CD4-positive, CD25-positive, alpha-beta regulatory T cell (primary cell): ENCODE measurements at regions not wholly inside any gene's neighbourhood (a gene's known extent, or its start where the extent isn't known, plus 50 kb on each side); places are given as distances from the start of the nearest gene placed in this dataset.
A peak's percentile ranks its signal among the peaks of the same experiment; 100 is the strongest.

ENCODE experiments used
- ATAC-seq, 2 donors: fragments of 150-1000 bp; cut with Tn5 transposase; one replicate each; pipeline ENCODE4 v1.10.0; 2021; ENCODE audit warnings: low read depth in 2 of 2, moderate number of reproducible peaks in 2 of 2, moderate library complexity in 1 of 2
- DNase-seq, 3 donors: peaks; one replicate each; pipeline versions ENCODE4 v3.0.0 to v3.0.0-alpha.2; 2012 to 2022; ENCODE audit warnings: mixed read lengths in 1 of 3
- H3K27ac ChIP-seq: one replicate; pipeline ENCODE4 v1.7.0; 2013; ENCODE audit warnings: mild to moderate bottlenecking, low read length; ENCODE audit not compliant: insufficient read depth, poor library complexity, severe bottlenecking
- H3K27me3 ChIP-seq: one replicate; pipeline ENCODE4 v1.7.0; 2013; ENCODE audit warnings: low read length; ENCODE audit not compliant: control insufficient read depth, insufficient read depth
- H3K36me3 ChIP-seq: one replicate; pipeline ENCODE4 v1.7.0; 2013; ENCODE audit warnings: mild to moderate bottlenecking, low read length, moderate library complexity; ENCODE audit not compliant: control insufficient read depth, insufficient read depth
- H3K4me1 ChIP-seq: 2 replicates; pipeline ENCODE4 v1.7.0; 2013; ENCODE audit warnings: mild to moderate bottlenecking, low read length; ENCODE audit not compliant: insufficient read depth, control insufficient read depth, poor library complexity, severe bottlenecking
- H3K4me3 ChIP-seq: one replicate; pipeline ENCODE4 v1.7.0; 2013; ENCODE audit warnings: low read depth, mild to moderate bottlenecking, low read length, moderate library complexity
- H3K9me3 ChIP-seq, 2 experiments: 1 replicate in 1 of 2; 2 replicates in 1 of 2; pipeline ENCODE4 v1.7.0; 2013; ENCODE audit warnings: low read length in 2 of 2, mild to moderate bottlenecking in 1 of 2, moderate library complexity in 1 of 2; ENCODE audit not compliant: control insufficient read depth in 2 of 2
- H3K27ac Mint-ChIP-seq, 3 donors: one replicate each; pipeline ENCODE4 v1.8.0; 2020 to 2022; ENCODE audit warnings: mild to moderate bottlenecking in 3 of 3, mixed read lengths in 3 of 3, moderate library complexity in 2 of 3
- H3K27me3 Mint-ChIP-seq: one replicate; pipeline ENCODE4 v1.8.0; 2022; ENCODE audit warnings: mild to moderate bottlenecking, mixed read lengths
- H3K36me3 Mint-ChIP-seq: one replicate; pipeline ENCODE4 v1.8.0; 2020; ENCODE audit warnings: mixed read lengths
- H3K4me1 Mint-ChIP-seq, 4 donors: one replicate each; pipeline ENCODE4 v1.8.0; 2020 to 2022; ENCODE audit warnings: mixed read lengths in 4 of 4, mild to moderate bottlenecking in 1 of 4
- H3K4me3 Mint-ChIP-seq, 4 donors: one replicate each; pipeline ENCODE4 v1.8.0; 2020 to 2022; ENCODE audit warnings: mild to moderate bottlenecking in 4 of 4, mixed read lengths in 4 of 4, moderate library complexity in 3 of 4
- H3K9me3 Mint-ChIP-seq, 7 donors: one replicate each; pipeline ENCODE4 v1.8.0; 2020 to 2022; ENCODE audit warnings: mixed read lengths in 7 of 7, mild to moderate bottlenecking in 3 of 7, moderate library complexity in 2 of 7

GRCh38 chr3:67870477-67870876 is 216.1 kb upstream of the SUCLG2 start:
- Mint-ChIP-seq H3K4me1 (no peaks in the 10 kb centered on the region), H3K27me3 (peaks cover 5% of the 10 kb centered on the region), H3K27ac (peak overlapping the region in 1 of 3 donors; percentile 39), H3K36me3 (peaks cover 3% of the 10 kb centered on the region), H3K9me3 (peaks cover 0 to 4% (median 0%) of the 10 kb centered on the region in 7 donors), H3K4me3 (no peak overlapping the region)
- DNase-seq = no peak
- no peak overlapping the region for H3K4me3 ChIP-seq
- H3K27ac ChIP-seq = no peak overlapping the region
- H3K9me3 ChIP-seq = no peaks in the 10 kb centered on the region
- no peaks in the 10 kb centered on the region for H3K4me1 ChIP-seq
- ATAC-seq = no peak
- H3K27me3 ChIP-seq = no peaks in the 10 kb centered on the region
- H3K36me3 ChIP-seq = no peaks in the 10 kb centered on the region

GRCh38 chr3:67866571-67866970 is 212.2 kb upstream of the SUCLG2 start:
- Mint-ChIP-seq H3K27me3 (peaks cover 5% of the 10 kb centered on the region), H3K4me1 (no peaks in the 10 kb centered on the region), H3K9me3 (peaks cover 0 to 4% (median 0%) of the 10 kb centered on the region in 7 donors), H3K36me3 (peaks cover 3% of the 10 kb centered on the region), H3K4me3 (no peak overlapping the region), H3K27ac (no peak overlapping the region)
- Histone ChIP-seq H3K27ac (no peak overlapping the region), H3K36me3 (no peaks in the 10 kb centered on the region), H3K27me3 (no peaks in the 10 kb centered on the region), H3K4me3 (no peak overlapping the region), H3K9me3 (no peaks in the 10 kb centered on the region), H3K4me1 (no peaks in the 10 kb centered on the region)
- no peak for ATAC-seq
- DNase-seq = no peak

- Mint-ChIP-seq H3K36me3 (peaks cover 3% of the 10 kb centered on the region), H3K27ac (no peak overlapping the region), H3K4me1 (no peaks in the 10 kb centered on the region), H3K9me3 (peaks cover 0 to 4% (median 0%) of the 10 kb centered on the region in 7 donors), H3K27me3 (peaks cover 5% of the 10 kb centered on the region), H3K4me3 (no peak overlapping the region)
- no peak overlapping the region for H3K27ac ChIP-seq
- no peaks in the 10 kb centered on the region for H3K36me3 ChIP-seq
- ATAC-seq (no peak), DNase-seq (no peak)
- H3K4me1 ChIP-seq = no peaks in the 10 kb centered on the region
- no peak overlapping the region for H3K4me3 ChIP-seq
- no peaks in the 10 kb centered on the region for H3K27me3 ChIP-seq
- H3K9me3 ChIP-seq = no peaks in the 10 kb centered on the region
These were observed 210.3 kb upstream of the SUCLG2 start for GRCh38 chr3:67864587-67865183.

GRCh38 chr3:67863869-67864268 is 209.5 kb upstream of the SUCLG2 start:
- Mint-ChIP-seq H3K27ac (no peak overlapping the region), H3K36me3 (no peaks in the 10 kb centered on the region), H3K27me3 (peaks cover 5% of the 10 kb centered on the region), H3K4me1 (no peaks in the 10 kb centered on the region), H3K9me3 (peaks cover 0 to 6% (median 0%) of the 10 kb centered on the region in 7 donors), H3K4me3 (no peak overlapping the region)
- no peak overlapping the region for H3K4me3 ChIP-seq
- no peaks in the 10 kb centered on the region for H3K27me3 ChIP-seq
- no peaks in the 10 kb centered on the region for H3K9me3 ChIP-seq
- H3K27ac ChIP-seq = no peak overlapping the region
- no peaks in the 10 kb centered on the region for H3K4me1 ChIP-seq
- H3K36me3 ChIP-seq = no peaks in the 10 kb centered on the region
- DNase-seq = peak in 1 of 3 donors; percentile 19
- no peak for ATAC-seq

DNA sequence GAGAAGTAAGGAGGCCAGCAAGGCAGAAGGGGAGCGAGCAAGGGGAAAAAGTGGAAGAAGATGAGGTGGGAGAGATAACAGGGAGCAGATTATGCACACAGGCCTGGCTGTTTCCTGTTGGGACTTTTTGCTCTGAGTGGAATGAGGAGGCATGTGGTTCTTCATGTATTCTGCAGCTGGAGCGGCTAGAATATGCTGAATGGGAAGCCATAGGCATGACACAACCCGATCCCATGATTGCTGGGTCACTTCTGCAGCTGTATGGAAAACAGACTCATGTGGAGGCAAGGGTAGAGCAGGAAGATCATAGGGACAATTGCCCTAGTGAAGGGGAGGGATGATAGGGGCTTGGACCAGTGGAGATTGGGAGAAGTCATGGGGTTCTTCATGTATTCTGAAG is 206.0 kb upstream of the SUCLG2 start:
- Histone ChIP-seq H3K27ac (no peak overlapping the region), H3K9me3 (no peaks in the 10 kb centered on the region), H3K4me3 (no peak overlapping the region), H3K4me1 (no peaks in the 10 kb centered on the region), H3K27me3 (no peaks in the 10 kb centered on the region), H3K36me3 (no peaks in the 10 kb centered on the region)
- H3K36me3 Mint-ChIP-seq = no peaks in the 10 kb centered on the region
- H3K27ac Mint-ChIP-seq = no peak overlapping the region
- H3K27me3 Mint-ChIP-seq = no peaks in the 10 kb centered on the region
- H3K9me3 Mint-ChIP-seq = peaks cover 0 to 4% (median 0%) of the 10 kb centered on the region in 7 donors
- no peak overlapping the region for H3K4me3 Mint-ChIP-seq
- peaks cover 0 to 3% (median 1%) of the 10 kb centered on the region in 4 donors for H3K4me1 Mint-ChIP-seq
- ATAC-seq = no peak
- DNase-seq = no peak

- no peak overlapping the region for H3K4me3 ChIP-seq
- no peak for ATAC-seq
- no peak overlapping the region for H3K27ac Mint-ChIP-seq
These were observed 204.1 kb upstream of the SUCLG2 start for GRCh38 chr3:67858492-67858891.

GRCh38 chr3:67856718-67857117 is 202.3 kb upstream of the SUCLG2 start:
- no peak overlapping the region for H3K4me3 Mint-ChIP-seq
- Histone ChIP-seq H3K27ac (no peak overlapping the region), H3K27me3 (peaks cover 2% of the 10 kb centered on the region), H3K9me3 (no peaks in the 10 kb centered on the region), H3K36me3 (no peaks in the 10 kb centered on the region), H3K4me1 (no peaks in the 10 kb centered on the region), H3K4me3 (no peak overlapping the region)
- DNase-seq (no peak), ATAC-seq (no peak)
- no peaks in the 10 kb centered on the region for H3K27me3 Mint-ChIP-seq
- H3K9me3 Mint-ChIP-seq = peaks cover 0 to 4% (median 0%) of the 10 kb centered on the region in 7 donors
- no peak overlapping the region for H3K27ac Mint-ChIP-seq
- H3K36me3 Mint-ChIP-seq = no peaks in the 10 kb centered on the region
- H3K4me1 Mint-ChIP-seq = peaks cover 0 to 3% (median 1%) of the 10 kb centered on the region in 4 donors

More at GRCh38 chr3:67858492-67858891, 204.1 kb upstream of the SUCLG2 start:
- no peak for DNase-seq
- no peaks in the 10 kb centered on the region for H3K36me3 Mint-ChIP-seq
- H3K4me1 ChIP-seq = no peaks in the 10 kb centered on the region
- H3K4me1 Mint-ChIP-seq = peaks cover 0 to 3% (median 1%) of the 10 kb centered on the region in 4 donors
- H3K27ac ChIP-seq = no peak overlapping the region
- peaks cover 2% of the 10 kb centered on the region for H3K27me3 ChIP-seq
- no peak overlapping the region for H3K4me3 Mint-ChIP-seq
- no peaks in the 10 kb centered on the region for H3K9me3 ChIP-seq
- H3K36me3 ChIP-seq = no peaks in the 10 kb centered on the region
- peaks cover 0 to 4% (median 0%) of the 10 kb centered on the region in 7 donors for H3K9me3 Mint-ChIP-seq
- no peaks in the 10 kb centered on the region for H3K27me3 Mint-ChIP-seq

GRCh38 chr3:67854663-67855062 is 200.3 kb upstream of the SUCLG2 start:
- no peaks in the 10 kb centered on the region for H3K36me3 Mint-ChIP-seq
- no peak overlapping the region for H3K27ac Mint-ChIP-seq
- Histone ChIP-seq H3K27ac (no peak overlapping the region), H3K4me3 (no peak overlapping the region), H3K9me3 (no peaks in the 10 kb centered on the region), H3K36me3 (no peaks in the 10 kb centered on the region), H3K4me1 (no peaks in the 10 kb centered on the region), H3K27me3 (peaks cover 2% of the 10 kb centered on the region)
- H3K9me3 Mint-ChIP-seq = peaks cover 0 to 2% (median 0%) of the 10 kb centered on the region in 7 donors
- peaks cover 0 to 3% (median 1%) of the 10 kb centered on the region in 4 donors for H3K4me1 Mint-ChIP-seq
- DNase-seq = no peak
- no peaks in the 10 kb centered on the region for H3K27me3 Mint-ChIP-seq
- ATAC-seq = no peak
- H3K4me3 Mint-ChIP-seq = no peak overlapping the region
